ENCODE measurements at regions not wholly inside any gene's neighbourhood (a gene's known extent, or its start where the extent isn't known, plus 50 kb on each side); places are given as distances from the start of the nearest gene placed in this dataset.

GRCh38 chr3:127033171-127033570 lies 50.3 kb downstream of the PLXNA1 start:
- Histone ChIP-seq H3K79me2 (ENCODE audit: control insufficient read depth, insufficient read depth, low read length, unreplicated experiment) (no peaks in the 10 kb centered on the region), H3K36me3 (ENCODE audit: insufficient read depth, low read length) (no peaks in the 10 kb centered on the region; the same call in 1 of the 2 replicates), H2AFZ (ENCODE audit: low read length, unreplicated experiment) (no peak overlapping the region), H3K27me3 (ENCODE audit: insufficient read depth, low read length) (no peaks in the 10 kb centered on the region), H3K4me3 (ENCODE audit: low read depth, low read length) (no peak overlapping the region), H3K4me1 (ENCODE audit: control insufficient read depth, insufficient read depth, low read length, unreplicated experiment) (peaks cover 12% of the 10 kb centered on the region), H3K27ac (ENCODE audit: low read depth, low read length) (no peak overlapping the region)

- Histone ChIP-seq H3K27me3 (ENCODE audit: insufficient read depth, low read length) (no peaks in the 10 kb centered on the region), H2AFZ (ENCODE audit: low read length, unreplicated experiment) (no peak overlapping the region), H3K4me3 (ENCODE audit: low read depth, low read length) (no peak overlapping the region), H3K79me2 (ENCODE audit: control insufficient read depth, insufficient read depth, low read length, unreplicated experiment) (no peaks in the 10 kb centered on the region), H3K27ac (ENCODE audit: low read depth, low read length) (no peak overlapping the region), H3K36me3 (ENCODE audit: insufficient read depth, low read length) (no peaks in the 10 kb centered on the region; the same call in 1 of the 2 replicates), H3K4me1 (ENCODE audit: control insufficient read depth, insufficient read depth, low read length, unreplicated experiment) (peaks cover 12% of the 10 kb centered on the region)
Observed at GRCh38 chr3:127033786-127034185, 50.9 kb downstream of the PLXNA1 start.

GRCh38 chr3:127034195-127034989 lies 51.5 kb downstream of the PLXNA1 start:
- Histone ChIP-seq H3K27ac (ENCODE audit: low read depth, low read length) (peak overlapping the region; percentile 56; the same call in 1 of the 2 replicates), H3K36me3 (ENCODE audit: insufficient read depth, low read length) (no peaks in the 10 kb centered on the region), H3K27me3 (ENCODE audit: insufficient read depth, low read length) (no peaks in the 10 kb centered on the region), H3K4me3 (ENCODE audit: low read depth, low read length) (no peak overlapping the region), H3K4me1 (ENCODE audit: control insufficient read depth, insufficient read depth, low read length, unreplicated experiment) (peaks cover 12% of the 10 kb centered on the region), H3K79me2 (ENCODE audit: control insufficient read depth, insufficient read depth, low read length, unreplicated experiment) (no peaks in the 10 kb centered on the region), H2AFZ (ENCODE audit: low read length, unreplicated experiment) (no peak overlapping the region)

GRCh38 chr3:127034990-127035652 lies 52.2 kb downstream of the PLXNA1 start:
- H3K79me2 ChIP-seq (ENCODE audit: control insufficient read depth, insufficient read depth, low read length, unreplicated experiment): no peaks in the 10 kb centered on the region
- H3K27me3 ChIP-seq (ENCODE audit: insufficient read depth, low read length): no peaks in the 10 kb centered on the region
- peaks cover 12% of the 10 kb centered on the region for H3K4me1 ChIP-seq (ENCODE audit: control insufficient read depth, insufficient read depth, low read length, unreplicated experiment)
- H3K27ac ChIP-seq (ENCODE audit: low read depth, low read length): peak overlapping the region; percentile 56
- H2AFZ ChIP-seq (ENCODE audit: low read length, unreplicated experiment): no peak overlapping the region
- no peaks in the 10 kb centered on the region for H3K36me3 ChIP-seq (ENCODE audit: insufficient read depth, low read length)
- no peak overlapping the region for H3K4me3 ChIP-seq (ENCODE audit: low read depth, low read length)

GRCh38 chr3:127035677-127036076 lies 52.8 kb downstream of the PLXNA1 start:
- H2AFZ ChIP-seq (ENCODE audit: low read length, unreplicated experiment): no peak overlapping the region
- H3K27me3 ChIP-seq (ENCODE audit: insufficient read depth, low read length): no peaks in the 10 kb centered on the region
- H3K36me3 ChIP-seq (ENCODE audit: insufficient read depth, low read length): no peaks in the 10 kb centered on the region
- no peaks in the 10 kb centered on the region for H3K79me2 ChIP-seq (ENCODE audit: control insufficient read depth, insufficient read depth, low read length, unreplicated experiment)
- H3K4me1 ChIP-seq (ENCODE audit: control insufficient read depth, insufficient read depth, low read length, unreplicated experiment): peaks cover 12% of the 10 kb centered on the region
- H3K27ac ChIP-seq (ENCODE audit: low read depth, low read length): peak overlapping the region; percentile 56
- no peak overlapping the region for H3K4me3 ChIP-seq (ENCODE audit: low read depth, low read length)

GRCh38 chr3:127036209-127037020 lies 53.5 kb downstream of the PLXNA1 start:
- H3K4me1 ChIP-seq (ENCODE audit: control insufficient read depth, insufficient read depth, low read length, unreplicated experiment): peaks cover 12% of the 10 kb centered on the region
- peak overlapping the region; percentile 29; the same call in 1 of the 2 replicates for H3K27ac ChIP-seq (ENCODE audit: low read depth, low read length)
- no peaks in the 10 kb centered on the region for H3K79me2 ChIP-seq (ENCODE audit: control insufficient read depth, insufficient read depth, low read length, unreplicated experiment)
- H3K36me3 ChIP-seq (ENCODE audit: insufficient read depth, low read length): no peaks in the 10 kb centered on the region
- no peak overlapping the region for H3K4me3 ChIP-seq (ENCODE audit: low read depth, low read length)
- no peak overlapping the region for H2AFZ ChIP-seq (ENCODE audit: low read length, unreplicated experiment)
- no peaks in the 10 kb centered on the region for H3K27me3 ChIP-seq (ENCODE audit: insufficient read depth, low read length)

GRCh38 chr3:127037021-127037400 lies 54.1 kb downstream of the PLXNA1 start:
- Histone ChIP-seq H3K4me3 (ENCODE audit: low read depth, low read length) (no peak overlapping the region), H3K79me2 (ENCODE audit: control insufficient read depth, insufficient read depth, low read length, unreplicated experiment) (no peaks in the 10 kb centered on the region), H2AFZ (ENCODE audit: low read length, unreplicated experiment) (no peak overlapping the region), H3K27ac (ENCODE audit: low read depth, low read length) (no peak overlapping the region), H3K36me3 (ENCODE audit: insufficient read depth, low read length) (no peaks in the 10 kb centered on the region), H3K27me3 (ENCODE audit: insufficient read depth, low read length) (no peaks in the 10 kb centered on the region), H3K4me1 (ENCODE audit: control insufficient read depth, insufficient read depth, low read length, unreplicated experiment) (peaks cover 12% of the 10 kb centered on the region)

GRCh38 chr3:127037418-127037841 lies 54.5 kb downstream of the PLXNA1 start:
- H3K27ac ChIP-seq (ENCODE audit: low read depth, low read length): no peak overlapping the region
- H2AFZ ChIP-seq (ENCODE audit: low read length, unreplicated experiment): no peak overlapping the region
- peaks cover 12% of the 10 kb centered on the region for H3K4me1 ChIP-seq (ENCODE audit: control insufficient read depth, insufficient read depth, low read length, unreplicated experiment)
- H3K27me3 ChIP-seq (ENCODE audit: insufficient read depth, low read length): no peaks in the 10 kb centered on the region
- H3K79me2 ChIP-seq (ENCODE audit: control insufficient read depth, insufficient read depth, low read length, unreplicated experiment): no peaks in the 10 kb centered on the region
- H3K4me3 ChIP-seq (ENCODE audit: low read depth, low read length): no peak overlapping the region
- H3K36me3 ChIP-seq (ENCODE audit: insufficient read depth, low read length): no peaks in the 10 kb centered on the region

- no peaks in the 10 kb centered on the region for H3K36me3 ChIP-seq (ENCODE audit: insufficient read depth, low read length)
- H2AFZ ChIP-seq (ENCODE audit: low read length, unreplicated experiment): no peak overlapping the region
- H3K4me1 ChIP-seq (ENCODE audit: control insufficient read depth, insufficient read depth, low read length, unreplicated experiment): peaks cover 12% of the 10 kb centered on the region
- H3K4me3 ChIP-seq (ENCODE audit: low read depth, low read length): no peak overlapping the region
- H3K79me2 ChIP-seq (ENCODE audit: control insufficient read depth, insufficient read depth, low read length, unreplicated experiment): no peaks in the 10 kb centered on the region
- no peak overlapping the region for H3K27ac ChIP-seq (ENCODE audit: low read depth, low read length)
- H3K27me3 ChIP-seq (ENCODE audit: insufficient read depth, low read length): no peaks in the 10 kb centered on the region
Observed at GRCh38 chr3:127037971-127038446, 55.1 kb downstream of the PLXNA1 start.

GRCh38 chr3:127038466-127038865 lies 55.6 kb downstream of the PLXNA1 start:
- Histone ChIP-seq H3K27me3 (ENCODE audit: insufficient read depth, low read length) (no peaks in the 10 kb centered on the region), H3K4me3 (ENCODE audit: low read depth, low read length) (no peak overlapping the region), H2AFZ (ENCODE audit: low read length, unreplicated experiment) (no peak overlapping the region), H3K79me2 (ENCODE audit: control insufficient read depth, insufficient read depth, low read length, unreplicated experiment) (no peaks in the 10 kb centered on the region), H3K36me3 (ENCODE audit: insufficient read depth, low read length) (no peaks in the 10 kb centered on the region), H3K27ac (ENCODE audit: low read depth, low read length) (no peak overlapping the region), H3K4me1 (ENCODE audit: control insufficient read depth, insufficient read depth, low read length, unreplicated experiment) (peaks cover 12% of the 10 kb centered on the region)
